ENCODE measurements at regions not wholly inside any gene's neighbourhood (a gene's known extent, or its start where the extent isn't known, plus 50 kb on each side); places are given as distances from the start of the nearest gene placed in this dataset.

DNA sequence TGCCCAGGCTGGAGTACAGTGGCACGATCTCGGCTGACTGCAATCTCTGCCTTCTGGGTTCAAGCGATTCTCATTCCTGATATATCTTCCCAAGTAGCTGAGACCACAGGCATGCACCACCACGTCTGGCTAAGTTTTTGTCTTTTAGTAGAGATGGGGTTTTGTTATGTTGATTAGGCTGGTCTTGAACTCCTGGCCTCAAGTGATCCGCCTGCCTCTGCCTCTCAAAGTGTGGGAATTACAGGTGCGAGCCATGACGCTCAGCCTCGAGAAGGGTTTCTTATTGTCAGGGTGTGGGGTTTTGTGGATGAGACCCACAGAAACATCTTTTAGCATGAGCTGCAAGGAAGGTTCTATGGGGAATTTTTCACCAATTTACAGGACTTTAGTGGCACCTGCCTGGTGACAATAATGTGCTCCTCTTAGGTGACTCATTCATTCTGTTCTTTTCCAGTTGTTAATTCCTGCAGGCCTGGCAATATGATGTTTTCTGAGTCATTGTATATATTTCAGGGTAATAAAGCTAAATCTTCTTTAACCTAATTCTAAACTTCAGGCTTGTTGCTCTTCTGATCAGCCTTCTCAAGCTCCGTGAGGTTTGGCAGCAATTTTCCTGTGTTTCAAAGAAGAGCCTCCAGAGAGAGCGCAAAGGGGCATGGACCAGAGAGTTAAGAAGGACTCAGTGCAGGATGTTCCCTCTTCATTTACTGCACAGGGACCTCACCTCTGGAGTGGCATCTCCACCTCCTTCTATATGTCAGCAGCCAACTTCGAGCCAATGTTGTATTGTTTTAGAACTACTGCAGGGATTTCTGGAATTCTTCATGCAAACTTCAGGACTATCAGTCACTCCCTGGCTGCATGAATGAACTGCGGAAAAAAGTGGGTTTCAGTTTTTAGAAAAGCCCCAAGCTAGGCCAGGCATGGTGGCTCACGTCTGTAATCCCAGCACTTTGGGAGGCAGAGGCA lies 77.8 kb upstream of the ZNF618 start:
- TF ChIP-seq, protein P1, sequence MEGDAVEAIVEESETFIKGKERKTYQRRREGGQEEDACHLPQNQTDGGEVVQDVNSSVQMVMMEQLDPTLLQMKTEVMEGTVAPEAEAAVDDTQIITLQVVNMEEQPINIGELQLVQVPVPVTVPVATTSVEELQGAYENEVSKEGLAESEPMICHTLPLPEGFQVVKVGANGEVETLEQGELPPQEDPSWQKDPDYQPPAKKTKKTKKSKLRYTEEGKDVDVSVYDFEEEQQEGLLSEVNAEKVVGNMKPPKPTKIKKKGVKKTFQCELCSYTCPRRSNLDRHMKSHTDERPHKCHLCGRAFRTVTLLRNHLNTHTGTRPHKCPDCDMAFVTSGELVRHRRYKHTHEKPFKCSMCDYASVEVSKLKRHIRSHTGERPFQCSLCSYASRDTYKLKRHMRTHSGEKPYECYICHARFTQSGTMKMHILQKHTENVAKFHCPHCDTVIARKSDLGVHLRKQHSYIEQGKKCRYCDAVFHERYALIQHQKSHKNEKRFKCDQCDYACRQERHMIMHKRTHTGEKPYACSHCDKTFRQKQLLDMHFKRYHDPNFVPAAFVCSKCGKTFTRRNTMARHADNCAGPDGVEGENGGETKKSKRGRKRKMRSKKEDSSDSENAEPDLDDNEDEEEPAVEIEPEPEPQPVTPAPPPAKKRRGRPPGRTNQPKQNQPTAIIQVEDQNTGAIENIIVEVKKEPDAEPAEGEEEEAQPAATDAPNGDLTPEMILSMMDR (optimal IDR thresholded peaks at IDR 0.05 in 1 of 3, IDR thresholded peaks at IDR 0.05 in 1 of 3, conservative IDR thresholded peaks at IDR 0.05 in 1 of 3; ENCODE audit: extremely low read depth in 1 of 3, insufficient read depth in 2 of 3, low read length in 3 of 3) = no peak
- TF ChIP-seq EZH2 (IDR thresholded peaks at IDR 0.05; ENCODE audit: low read length) = no peak

All from keratinocyte (primary cell).